ENCODE measurements at regions not wholly inside any gene's neighbourhood (a gene's known extent, or its start where the extent isn't known, plus 50 kb on each side); places are given as distances from the start of the nearest gene placed in this dataset.

DNA sequence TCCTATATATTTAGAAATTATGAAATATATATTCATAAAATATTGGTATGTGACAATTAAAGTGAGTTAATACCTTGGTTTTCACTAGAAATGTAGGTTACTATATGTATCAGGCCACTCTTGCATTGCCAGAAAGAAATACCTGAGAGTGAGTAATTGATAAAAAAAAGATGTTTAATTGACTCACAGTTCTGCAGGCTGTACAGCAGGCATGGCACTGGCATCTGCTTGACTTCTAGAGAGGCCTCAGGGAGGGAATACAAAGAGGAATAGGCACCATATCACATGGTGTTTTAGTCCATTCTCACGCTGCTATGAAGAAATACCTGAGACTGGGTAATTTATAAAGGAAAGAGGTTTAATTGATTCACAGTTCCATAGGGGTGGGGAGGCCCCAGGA lies 1560.6 kb downstream of the STIM2 start:
- TF ChIP-seq CTCF (IDR thresholded peaks at IDR 0.05; ENCODE audit: low read depth, low read length, poor library complexity, severe bottlenecking), result no peak
- TF ChIP-seq EZH2phosphoT487 (IDR thresholded peaks at IDR 0.05; ENCODE audit: borderline replicate concordance, low read length), result no peak

Data from DOHH2 (cell line).